ENCODE measurements at regions not wholly inside any gene's neighbourhood (a gene's known extent, or its start where the extent isn't known, plus 50 kb on each side); places are given as distances from the start of the nearest gene placed in this dataset.
"Not testable (repeated sequence)": the region's sequence is repeated elsewhere in the genome, so short reads cannot be mapped to it uniquely, and the experiment has no call there.

DNA sequence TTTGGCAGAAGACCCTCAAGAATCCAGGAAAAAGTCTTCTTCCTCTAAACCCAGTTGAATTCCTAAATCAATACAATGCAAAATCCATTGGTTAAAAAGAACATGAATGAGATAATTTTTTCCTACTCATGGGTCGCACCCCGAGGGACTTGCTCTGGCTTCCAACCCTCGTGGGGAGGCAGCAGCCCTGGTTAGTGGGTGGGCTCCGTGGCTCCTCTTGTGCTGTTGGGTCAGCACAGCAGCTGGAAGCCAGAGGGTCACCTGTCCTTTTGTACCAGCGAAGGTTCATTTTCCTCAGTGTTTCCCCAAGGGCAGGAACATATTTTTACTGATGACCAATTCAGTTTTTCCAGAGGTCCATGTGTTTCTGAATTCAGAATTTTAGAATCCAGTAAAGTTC lies 120.6 kb upstream of the S1PR3 start:
- DNase-seq (ENCODE audit: low spot score), result no peak

DNA sequence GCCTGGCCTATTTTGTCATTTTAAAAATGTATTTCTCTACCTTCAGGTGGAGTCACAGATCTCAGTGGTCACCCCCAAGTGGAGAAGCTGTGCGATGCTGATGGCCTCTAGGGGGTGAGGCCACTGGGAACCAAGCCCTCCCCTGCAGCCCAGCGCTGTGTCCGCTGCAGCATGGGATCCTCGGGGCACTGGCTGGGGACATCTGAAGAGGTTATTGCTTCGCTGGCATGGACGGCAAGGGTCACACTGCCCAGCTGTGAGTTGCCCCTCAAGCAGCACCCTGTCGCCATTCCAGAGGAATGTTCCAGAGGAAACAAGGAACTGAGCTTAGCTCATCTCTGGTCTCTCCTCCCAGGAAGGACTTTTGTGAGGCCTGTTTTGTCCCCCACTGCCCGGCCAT lies 119.6 kb upstream of the S1PR3 start:
- no peak for DNase-seq (ENCODE audit: low spot score)

DNA sequence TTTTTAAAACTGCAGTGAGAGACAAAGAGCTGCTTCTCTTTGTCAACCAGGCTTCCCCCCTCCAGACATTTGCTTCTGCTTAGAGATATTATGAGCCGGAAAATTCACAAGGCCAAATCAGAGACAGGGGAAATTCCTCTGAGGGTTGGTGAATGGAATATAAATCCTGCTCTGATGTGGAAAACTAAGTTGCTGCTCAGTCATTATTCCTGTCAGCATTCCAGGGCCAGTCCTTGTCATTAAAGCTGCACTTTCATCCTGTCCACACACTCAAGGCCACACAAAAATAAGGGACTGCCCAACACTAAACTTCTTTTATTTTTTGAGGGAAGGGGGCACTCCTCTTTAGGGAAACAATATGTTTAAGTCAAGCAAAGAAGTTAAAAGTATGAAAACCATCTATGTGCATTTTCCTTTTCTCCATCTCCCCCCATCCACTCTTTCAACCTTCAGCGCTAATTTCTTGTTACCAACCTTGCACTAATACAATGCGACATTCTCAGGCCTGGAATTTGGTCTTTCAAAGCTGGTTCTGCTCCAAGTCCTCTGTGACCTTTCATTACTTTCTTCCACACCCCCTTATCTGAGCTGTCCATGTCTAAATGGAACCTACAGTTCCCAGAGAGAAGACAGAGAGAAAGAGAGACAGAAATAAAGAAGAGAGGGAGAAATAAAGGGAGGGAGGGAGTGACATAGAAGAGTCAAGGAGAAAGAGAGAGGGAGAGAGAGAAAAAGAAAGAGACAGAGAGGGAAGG lies 118.9 kb upstream of the S1PR3 start:
- DNase-seq (ENCODE audit: low spot score), result no peak

DNA sequence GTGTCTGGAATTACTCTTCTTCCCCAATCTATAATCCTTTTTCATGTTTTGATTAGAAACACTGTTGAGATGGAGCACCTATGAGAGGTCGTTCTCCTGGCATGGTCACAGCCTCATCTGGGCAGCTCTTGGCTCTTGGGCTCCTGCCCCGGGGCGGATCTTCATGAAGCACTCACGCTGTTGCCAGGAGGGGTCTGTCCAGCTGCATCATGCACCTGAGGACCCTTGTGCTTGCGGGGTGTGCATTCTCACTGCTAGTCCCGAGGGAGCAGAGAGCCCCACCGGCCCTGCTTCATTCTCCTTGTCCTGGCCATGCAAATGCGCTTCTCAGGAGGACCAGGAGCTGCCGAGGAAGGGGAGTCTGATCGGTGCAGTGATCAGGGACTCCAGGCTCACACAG lies 117.6 kb upstream of the S1PR3 start:
- DNase-seq (ENCODE audit: low spot score), result no peak

DNA sequence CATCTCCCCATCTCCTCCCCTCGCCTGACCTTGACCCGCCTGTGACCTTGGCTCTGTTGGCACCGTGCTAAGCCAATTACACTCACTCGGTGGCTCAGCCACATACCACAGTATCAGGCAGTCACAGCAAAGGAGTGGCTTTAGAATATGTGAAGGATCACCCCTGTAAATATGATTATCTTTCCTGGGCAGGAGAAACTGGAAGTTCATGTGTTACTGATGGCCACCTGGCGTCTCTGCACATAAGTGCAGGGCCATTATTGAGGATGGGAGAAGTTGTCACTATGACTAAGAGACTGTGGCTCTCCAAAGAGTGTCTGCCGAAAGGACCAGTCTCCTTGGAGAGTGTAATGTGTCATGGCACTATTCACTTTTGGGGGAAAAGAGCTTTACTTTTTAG lies 116.9 kb upstream of the S1PR3 start:
- no peak for DNase-seq (ENCODE audit: low spot score)

DNA sequence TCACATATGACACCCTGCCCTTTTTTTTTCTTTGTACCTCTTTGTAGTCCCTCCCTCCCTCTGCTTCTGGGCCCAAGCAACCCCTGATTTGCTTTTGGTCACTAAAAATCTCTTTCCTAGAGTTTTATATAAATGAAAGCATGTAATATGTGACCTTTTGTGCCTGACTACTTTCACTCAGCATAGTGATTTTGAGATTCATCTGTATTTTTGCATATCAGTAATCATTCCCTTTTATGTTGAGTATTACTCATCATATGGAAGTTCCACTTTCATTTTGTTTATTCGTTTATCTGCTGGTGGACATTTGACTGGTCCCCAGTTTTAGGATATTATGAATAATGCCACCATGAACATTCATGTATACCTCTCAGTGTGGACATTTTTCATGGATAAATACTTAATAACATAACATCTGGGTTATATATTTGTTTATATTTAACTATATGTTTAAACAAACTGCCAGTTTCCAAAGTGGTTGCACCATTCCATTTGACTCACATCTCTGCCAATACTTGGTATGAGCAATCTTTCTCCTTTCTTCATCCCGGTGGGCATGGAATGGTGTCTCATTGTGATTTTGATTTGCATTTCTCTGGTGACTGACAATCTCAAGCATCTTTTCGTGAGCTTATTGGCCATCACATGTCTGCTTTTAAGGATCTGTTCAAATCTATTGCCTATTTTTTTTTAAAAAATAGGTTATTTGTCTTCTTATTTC lies 115.7 kb upstream of the S1PR3 start:
- no peak for DNase-seq (ENCODE audit: low spot score)

DNA sequence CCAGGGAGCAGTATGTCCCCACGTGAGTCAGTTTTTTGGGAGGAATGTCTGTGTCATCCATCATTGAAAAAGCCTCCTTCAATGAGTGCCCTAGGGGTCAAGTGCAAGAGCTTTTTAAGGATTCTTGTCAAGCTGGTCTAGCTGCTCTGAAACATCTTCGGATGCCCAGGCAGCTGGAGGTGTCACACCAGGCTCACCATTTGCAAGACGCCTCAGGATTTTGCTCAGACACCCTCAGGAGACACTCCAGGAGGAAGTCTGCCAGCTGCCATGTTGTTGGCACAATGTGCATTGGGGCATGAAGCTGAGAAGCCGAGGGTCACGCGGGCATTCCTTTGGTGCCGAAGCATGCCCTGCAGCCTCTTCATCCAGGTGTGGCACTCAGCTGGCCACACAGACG lies 111.1 kb upstream of the S1PR3 start:
- DNase-seq (ENCODE audit: low spot score), result no peak

DNA sequence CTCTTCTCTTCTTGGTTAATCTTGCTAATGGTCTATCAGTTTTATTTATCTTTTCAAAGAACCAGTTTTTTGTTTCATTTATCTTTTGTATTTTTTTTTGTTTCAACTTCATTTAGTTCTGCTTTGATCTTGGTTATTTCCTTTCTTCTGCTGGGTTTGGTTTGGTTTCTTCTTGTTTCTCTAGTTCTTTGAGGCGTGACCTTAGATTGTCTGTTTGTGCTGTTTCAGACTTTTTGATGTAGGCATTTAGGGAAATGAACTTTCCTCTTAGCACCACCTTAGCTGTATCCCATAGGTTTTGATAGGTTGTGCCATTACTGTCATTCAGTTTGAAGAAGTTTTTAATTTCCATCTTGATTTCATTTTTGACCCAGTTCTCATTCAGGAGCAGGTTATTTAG lies 107.0 kb upstream of the S1PR3 start:
- DNase-seq (ENCODE audit: low spot score), result not testable (repeated sequence)

DNA sequence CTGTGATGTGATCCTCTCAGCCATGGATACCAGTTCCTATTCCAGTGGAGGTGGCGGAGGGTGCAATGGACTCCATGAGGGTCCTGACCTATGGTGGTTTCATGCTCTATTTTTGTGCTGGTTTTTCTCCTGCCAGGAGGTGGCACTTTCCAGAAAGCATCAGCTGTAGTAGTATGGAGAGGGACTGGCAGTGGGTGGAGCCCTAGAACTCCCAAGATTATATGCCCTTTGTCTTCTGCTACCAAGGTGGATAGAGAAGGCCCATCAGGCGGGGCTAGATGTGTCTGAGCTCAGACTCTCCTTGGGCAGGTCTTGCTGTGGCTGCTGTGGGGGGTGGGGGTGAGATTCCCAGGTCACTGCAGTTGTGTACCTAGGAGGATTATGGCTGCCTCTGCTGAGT lies 104.5 kb upstream of the S1PR3 start:
- not testable (repeated sequence) for DNase-seq (ENCODE audit: low spot score)

DNA sequence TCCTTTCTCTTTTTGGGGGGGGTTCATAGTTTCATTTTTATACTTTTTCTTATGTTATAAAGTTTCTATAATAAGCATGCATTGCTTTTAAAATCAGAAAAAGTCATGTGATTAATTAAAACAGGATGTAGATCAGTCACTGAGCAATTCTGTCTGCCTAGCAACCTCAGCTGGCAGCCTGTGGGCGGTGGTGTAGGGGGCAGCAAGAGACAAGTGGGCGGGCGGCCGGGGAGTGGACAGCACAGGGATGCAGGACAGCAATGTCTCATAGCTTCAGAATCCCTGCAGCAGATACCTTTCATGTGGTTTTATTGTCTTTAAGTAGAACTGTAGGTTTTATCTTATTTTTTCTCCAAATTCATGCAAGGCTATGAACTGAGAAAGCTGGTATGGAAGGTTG lies 101.9 kb upstream of the S1PR3 start:
- DNase-seq (ENCODE audit: low spot score), result no peak

DNA sequence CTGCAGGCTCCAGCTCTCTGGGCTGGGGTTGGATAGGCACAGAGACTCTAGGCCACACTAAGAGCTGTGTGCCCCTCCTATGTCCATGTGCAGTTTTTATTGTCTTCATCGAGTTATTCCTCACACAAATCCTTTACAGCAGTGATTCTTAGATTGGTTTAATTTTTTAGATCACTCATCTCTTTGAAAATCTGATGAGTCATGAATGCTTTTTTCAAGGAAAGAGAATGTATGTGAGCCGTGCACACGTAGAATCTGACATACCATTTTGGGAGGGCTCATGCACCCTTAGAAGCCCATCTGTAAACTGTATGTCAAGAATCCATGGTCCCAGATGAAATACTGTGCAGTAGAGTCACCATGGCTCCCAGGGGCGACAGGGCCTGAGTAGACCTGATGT lies 100.7 kb upstream of the S1PR3 start:
- DNase-seq (ENCODE audit: low spot score), result no peak

DNA sequence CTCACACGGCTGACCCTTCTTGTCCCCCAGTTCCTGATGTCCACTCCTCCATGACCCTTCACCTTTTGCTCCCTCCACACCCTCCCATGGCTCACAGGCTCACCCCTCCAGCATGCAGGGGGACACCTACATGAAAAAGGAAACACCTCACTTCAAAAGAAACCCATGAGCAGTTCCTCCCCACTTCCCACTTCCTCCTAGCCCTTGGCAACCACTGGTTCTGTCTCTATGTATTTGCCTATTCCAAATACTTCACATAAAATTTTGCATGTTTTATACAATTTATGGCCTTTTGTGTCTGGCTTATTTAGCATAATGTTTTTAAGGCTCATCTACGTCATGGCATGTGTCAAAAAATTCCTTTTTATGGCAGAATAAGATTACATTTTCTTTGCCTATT lies 100.2 kb upstream of the S1PR3 start:
- no peak for DNase-seq (ENCODE audit: low spot score)

DNA sequence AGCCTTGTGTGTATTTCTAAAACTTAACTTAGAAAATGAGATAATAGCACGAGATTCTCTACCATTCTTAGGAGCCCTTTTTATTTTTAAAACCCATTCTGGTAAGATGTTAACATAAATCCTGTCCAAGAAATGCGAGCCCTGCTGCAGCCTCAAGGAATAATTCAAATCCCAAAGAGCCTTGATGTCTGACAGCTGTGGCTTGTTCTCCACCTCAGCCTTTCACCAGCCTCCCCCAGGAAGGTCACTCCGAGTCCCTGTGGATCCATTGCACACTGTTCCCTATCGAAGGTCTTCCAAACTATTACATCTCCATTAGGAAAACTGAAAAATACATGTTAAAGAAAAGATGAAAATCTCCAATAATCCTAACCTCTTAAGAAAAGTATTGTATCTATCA lies 98.5 kb upstream of the S1PR3 start:
- no peak for DNase-seq (ENCODE audit: low spot score)

DNA sequence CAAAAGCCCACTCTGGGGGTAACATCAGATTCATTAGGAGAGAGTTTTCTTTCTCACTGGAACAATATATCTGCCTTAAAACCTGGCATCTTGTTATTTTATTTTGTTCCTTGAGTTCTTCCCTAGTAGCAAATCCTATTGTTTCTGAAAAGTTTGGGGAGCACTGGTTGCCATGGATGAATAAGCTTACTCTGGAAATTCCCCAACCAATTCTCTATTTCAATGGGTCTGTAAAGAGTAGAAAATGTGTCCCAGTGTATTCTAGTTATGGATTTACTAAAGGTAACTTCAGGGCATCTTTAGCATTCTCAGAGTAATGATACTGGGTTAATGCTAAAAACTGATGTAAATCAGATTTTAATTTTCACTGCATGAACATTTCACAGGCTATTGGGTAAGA lies 94.2 kb upstream of the S1PR3 start:
- DNase-seq (ENCODE audit: low spot score), result no peak

DNA sequence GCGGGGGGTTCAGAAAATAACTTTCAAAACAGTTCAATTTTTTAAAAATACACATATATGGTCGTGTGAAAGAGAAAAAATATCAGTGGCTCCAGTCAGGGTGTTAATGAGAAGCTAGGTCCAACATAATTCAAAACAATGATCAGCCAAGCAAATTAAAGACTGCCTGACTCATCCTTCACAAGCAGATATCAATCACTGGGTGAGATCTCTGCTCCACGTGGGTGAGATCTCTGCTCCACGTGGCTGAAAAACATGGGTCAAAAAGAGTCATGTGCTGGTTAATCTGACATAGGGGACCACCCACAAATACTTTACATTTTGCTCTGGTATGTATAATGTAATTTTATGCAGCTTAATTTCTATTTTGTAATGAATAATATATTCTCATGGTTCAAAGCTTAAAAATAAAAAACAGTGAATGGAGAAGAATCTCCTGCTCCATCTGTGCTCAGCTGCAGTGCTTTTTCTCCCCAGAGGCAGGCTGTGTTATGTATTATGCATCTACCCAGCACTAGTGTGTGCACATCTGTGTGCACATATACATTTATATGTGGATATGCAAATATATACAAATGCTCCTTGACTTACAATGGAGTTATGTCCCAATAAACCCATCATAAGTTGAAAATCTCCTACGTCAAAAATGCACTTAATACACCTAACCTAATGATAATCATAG lies 93.1 kb upstream of the S1PR3 start:
- no peak for DNase-seq (ENCODE audit: low spot score)

DNA sequence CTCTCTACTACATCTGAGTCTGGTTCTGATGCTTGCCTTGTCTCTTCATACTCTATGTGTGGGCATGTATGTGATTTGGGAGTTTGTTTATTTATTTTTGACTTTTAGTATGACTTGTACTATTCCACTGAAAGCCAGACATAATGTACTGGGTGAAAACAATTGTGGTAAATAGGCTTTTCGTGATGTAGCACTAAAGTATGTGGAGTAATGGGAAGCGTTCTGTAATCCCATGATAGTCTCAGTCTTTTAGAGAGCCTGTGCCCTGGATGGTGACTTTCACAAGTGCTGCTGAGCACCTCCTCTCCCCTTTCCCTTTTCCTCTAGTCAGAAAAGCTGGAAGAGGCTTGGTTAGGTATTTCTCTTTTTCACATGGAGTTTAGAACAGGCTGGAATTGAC lies 85.8 kb upstream of the S1PR3 start:
- DNase-seq (ENCODE audit: low spot score), result no peak

DNA sequence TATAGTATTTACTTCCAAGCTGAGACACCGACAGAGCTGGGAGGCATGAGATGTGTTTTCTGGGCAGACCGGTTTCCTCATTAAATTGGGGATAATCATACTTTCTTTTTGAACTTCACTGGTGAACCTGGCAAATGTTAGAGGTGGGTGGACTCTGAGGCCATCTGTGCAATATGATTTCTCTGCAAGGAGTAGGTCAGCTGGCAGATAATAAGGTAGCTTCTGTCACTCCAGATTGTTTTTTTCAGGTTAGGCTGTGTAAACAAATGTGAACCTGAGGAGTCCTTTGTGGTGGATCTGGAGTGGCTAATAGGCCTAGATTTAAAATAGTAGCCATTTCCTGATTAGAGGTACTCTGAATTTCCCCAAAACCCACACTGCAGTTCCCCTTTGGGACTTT lies 75.4 kb upstream of the S1PR3 start:
- DNase-seq (ENCODE audit: low spot score), result no peak

DNA sequence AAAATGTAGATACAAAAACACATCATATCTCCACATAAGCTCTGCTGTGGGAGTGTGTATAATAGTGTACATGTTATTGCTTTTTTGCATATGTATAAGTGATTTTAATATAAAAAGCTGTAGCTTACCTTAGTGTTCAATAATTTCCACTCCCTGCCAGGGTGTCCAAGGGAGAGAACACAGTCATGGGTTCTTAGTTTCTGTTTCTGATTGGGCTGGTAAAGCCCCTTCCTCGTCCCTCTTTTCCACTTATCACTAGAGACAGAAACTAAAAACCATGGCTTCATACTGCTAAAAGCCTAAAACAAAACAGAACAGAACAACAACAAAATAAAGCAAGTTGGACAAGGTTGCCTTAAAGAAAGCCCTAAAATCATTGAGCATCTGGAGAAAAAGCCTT lies 74.4 kb upstream of the S1PR3 start:
- DNase-seq (ENCODE audit: low spot score), result no peak

DNA sequence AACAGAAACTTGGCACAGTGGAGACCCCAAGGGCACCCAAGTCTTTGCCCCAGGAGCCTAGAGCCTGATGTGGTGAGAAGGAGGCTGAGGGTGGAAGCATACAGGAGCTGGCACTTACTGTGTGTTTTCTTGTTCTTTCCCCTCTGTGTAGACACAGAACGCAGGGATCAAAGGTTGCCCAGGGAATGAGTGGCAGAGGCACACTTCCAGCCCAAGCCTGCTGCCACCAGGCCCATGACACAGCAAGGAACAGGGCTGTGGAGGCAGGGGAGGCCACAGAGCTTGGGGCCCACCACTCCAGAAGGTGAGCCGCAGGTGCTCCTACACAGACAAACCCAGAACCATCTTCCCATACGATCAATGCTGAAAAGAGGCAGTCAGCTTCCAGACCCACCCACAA lies 73.9 kb upstream of the S1PR3 start:
- DNase-seq (ENCODE audit: low spot score), result no peak

DNA sequence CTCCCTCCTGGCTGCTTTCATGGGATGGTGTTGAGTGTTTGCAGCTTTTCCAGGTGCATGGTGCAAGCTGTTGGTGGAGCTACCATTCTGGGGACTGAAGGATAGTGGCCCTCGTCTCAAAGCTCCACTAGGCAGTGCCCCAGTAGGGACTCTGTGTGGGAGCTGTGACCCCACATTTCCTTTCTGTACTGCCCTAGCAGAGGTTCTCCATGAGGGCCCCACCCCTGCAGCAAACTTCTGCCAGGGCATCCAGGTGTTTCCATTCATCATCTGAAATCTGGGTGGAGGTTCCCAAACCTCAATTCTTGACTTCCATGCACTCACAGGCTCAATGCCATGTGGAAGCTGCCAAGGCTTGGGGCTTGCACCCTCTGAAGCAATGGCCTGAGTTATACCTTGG lies 72.7 kb upstream of the S1PR3 start:
- DNase-seq (ENCODE audit: low spot score), result not testable (repeated sequence)

DNA sequence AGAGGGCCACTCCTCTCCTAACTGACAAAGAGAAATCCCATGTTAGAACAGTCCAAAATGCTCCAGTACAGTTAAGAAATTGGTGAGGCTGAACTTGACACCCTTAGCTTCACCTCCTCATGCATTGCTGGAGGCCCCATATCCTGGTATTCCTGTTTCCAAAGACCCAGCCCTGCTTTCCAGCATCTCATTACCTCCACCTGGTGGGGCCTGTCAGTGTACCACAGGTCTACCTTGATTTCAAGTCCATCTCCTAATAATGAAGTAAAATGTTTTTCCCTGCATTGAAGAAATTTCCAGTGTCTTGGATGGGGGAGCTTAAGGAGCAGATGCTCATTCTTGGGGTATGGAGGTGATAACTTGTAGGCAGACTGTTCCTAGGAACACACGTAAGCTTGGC lies 70.6 kb upstream of the S1PR3 start:
- DNase-seq (ENCODE audit: low spot score), result no peak

DNA sequence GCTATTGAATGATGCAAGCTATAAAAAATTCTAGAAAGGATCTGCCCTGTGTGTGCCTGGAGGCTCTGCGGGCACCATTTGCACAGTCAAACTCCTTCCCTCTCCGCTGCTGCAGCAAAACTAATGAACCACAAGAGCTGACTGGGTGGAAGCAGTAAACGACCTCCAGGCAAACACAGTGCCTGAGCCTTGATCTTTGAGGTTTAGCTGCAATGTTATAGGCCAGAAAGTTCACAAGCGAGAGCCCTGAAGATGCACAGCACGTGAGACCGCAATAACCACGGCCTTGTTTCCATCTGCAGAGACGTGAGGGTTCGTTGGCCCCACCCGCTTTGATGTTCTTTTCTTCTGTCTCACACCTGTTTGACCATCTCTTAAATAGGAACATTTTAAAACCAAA lies 69.2 kb upstream of the S1PR3 start:
- peak; percentile 94 for DNase-seq (ENCODE audit: low spot score)

DNA sequence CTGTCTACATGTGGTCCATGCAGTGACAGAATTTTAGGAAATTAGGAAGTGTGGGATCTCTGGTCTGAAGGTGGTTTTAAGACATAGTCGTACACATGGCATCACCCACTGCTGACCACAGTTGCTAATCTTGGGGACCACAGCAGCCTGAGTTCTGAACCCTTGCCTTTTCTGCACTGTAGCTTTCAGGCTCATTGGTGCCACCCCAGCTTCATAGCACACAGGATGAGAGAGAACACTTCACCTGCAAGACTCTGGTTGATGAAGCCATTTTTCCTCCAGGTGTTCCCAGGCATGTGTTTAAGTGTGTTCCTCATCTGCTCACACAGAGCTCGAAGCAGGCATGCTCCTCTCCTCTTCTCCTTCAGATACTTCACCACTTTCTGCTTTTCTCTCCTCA lies 68.2 kb upstream of the S1PR3 start:
- peak; percentile 34 for DNase-seq (ENCODE audit: low spot score)
